ENCODE measurements at regions not wholly inside any gene's neighbourhood (a gene's known extent, or its start where the extent isn't known, plus 50 kb on each side); places are given as distances from the start of the nearest gene placed in this dataset.

GRCh38 chr13:53683146-53683545 lies 654.5 kb downstream of the OLFM4 start:
- TF ChIP-seq POLR2AphosphoS5 (IDR thresholded peaks at IDR 0.05) (no peak), POLR2A (IDR thresholded peaks at IDR 0.05) (no peak), CTCF (IDR thresholded peaks at IDR 0.05) (no peak)
